ENCODE measurements at regions not wholly inside any gene's neighbourhood (a gene's known extent, or its start where the extent isn't known, plus 50 kb on each side); places are given as distances from the start of the nearest gene placed in this dataset.

- no peak for DNase-seq
Observed at GRCh38 chr6:152905551-152906299, 77.1 kb downstream of the FBXO5 start.

- DNase-seq = no peak
Observed at GRCh38 chr6:152909241-152909640, 73.6 kb downstream of the FBXO5 start.

DNA sequence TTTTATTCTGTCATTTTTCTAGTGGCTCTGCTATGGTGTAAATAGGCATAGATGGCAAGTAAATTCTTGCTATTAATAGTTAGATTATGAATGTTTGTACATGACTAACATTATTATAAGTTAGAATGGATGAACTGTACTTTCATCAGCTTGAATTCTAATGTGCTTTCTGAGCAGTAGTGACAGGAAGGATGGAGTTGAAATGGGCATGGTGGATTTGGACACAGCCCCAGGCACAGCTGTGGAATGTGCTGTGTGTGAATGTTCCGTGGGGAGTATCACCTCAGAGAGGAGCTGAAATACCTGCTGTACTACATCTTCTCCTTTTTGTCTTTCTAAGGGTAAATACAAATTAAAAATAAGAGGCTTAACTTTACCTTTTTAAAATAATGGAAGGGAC, 66.8 kb downstream of the FBXO5 start:
- DNase-seq = no peak

- DNase-seq = peak; percentile 22 to 48
Observed at GRCh38 chr6:152918991-152919390, 63.9 kb downstream of the FBXO5 start.

DNA sequence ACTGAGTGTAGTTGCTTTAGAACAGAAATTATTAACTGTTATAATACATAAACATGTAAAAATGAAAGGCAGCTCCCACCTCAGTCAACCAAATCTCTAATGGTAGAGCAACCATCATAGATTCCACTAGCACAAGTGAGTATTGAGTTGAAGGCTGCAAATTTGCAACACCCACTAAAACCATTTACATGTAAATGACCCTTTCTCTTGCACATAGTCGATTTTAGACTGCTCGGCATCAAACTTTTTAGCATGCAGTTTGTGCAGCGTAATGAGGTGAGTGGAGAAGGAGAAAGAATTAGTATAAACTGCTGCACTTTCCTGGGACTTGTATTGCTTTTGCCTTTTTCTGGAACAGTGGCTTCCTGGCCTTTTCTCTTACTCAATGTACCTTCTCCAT, 62.8 kb downstream of the FBXO5 start:
- no peak for DNase-seq

Data from inflammatory macrophage treated with lipopolysaccharide for 1 hour (primary cell).